ENCODE measurements at regions not wholly inside any gene's neighbourhood (a gene's known extent, or its start where the extent isn't known, plus 50 kb on each side); places are given as distances from the start of the nearest gene placed in this dataset.

GRCh38 chr20:19966840-19967239, 50.3 kb upstream of the NAA20 start:
- Histone ChIP-seq H3K27me3 (ENCODE audit: control insufficient read depth in 1 of 2, insufficient read depth in 2 of 2, low read length in 2 of 2) (no peaks in the 10 kb centered on the region), H4K20me1 (ENCODE audit: insufficient read depth, low read length) (no peaks in the 10 kb centered on the region), H3K9me3 (ENCODE audit: low read length) (no peaks in the 10 kb centered on the region), H3K9ac (ENCODE audit: insufficient read depth, low read depth, low read length) (no peak overlapping the region), H3K4me3 (replicated peaks in 1 of 3; ENCODE audit: insufficient read depth in 1 of 3, low read depth in 2 of 3, low read length in 3 of 3) (no peak overlapping the region), H2AFZ (ENCODE audit: low read length) (no peak overlapping the region), H3K27ac (ENCODE audit: extremely low read length, insufficient read depth, low read length) (no peak overlapping the region), H3K4me2 (ENCODE audit: low read depth, low read length) (no peak overlapping the region), H3K36me3 (replicated peaks in 1 of 2; ENCODE audit: control insufficient read depth in 1 of 2, insufficient read depth in 2 of 2, low read length in 2 of 2) (no peaks in the 10 kb centered on the region), H3K4me1 (ENCODE audit: insufficient read depth, low read length) (peaks cover 66% of the 10 kb centered on the region), H3K79me2 (ENCODE audit: insufficient read depth, low read length) (no peaks in the 10 kb centered on the region)
- POLR2A ChIA-PET, result interaction anchor here (1.1 kb wide), 1 partner anchor 18 kb away, joined by 3 read pairs; no protein-coding TSS in a partner anchor
- in situ Hi-C loops (cut with HindIII; ENCODE audit: extremely low pct_ligation_motif_present, low pct_unique_long_range_greater_than_20kb) (no loop called here), intact Hi-C loops (cut with micrococcal nuclease; ENCODE audit: unreplicated experiment) (no loop called here)
- CTCF ChIA-PET (ENCODE audit: low intra/inter-chr PET ratio, low total read pairs), result no interaction called here
- no peak for ATAC-seq
- WGBS (ENCODE audit: low lambda C conversion rate), result 25% methylated on average over 1 of the region's 1 CpG
- DNase-seq (ENCODE audit: low spot score), result no peak
- no TSS peak for BruUV-seq (replicated peaks)
- FAIRE-seq, result no peak
- TF ChIP-seq HIC2 (CRISPR knock-in tag; IDR thresholded peaks at IDR 0.05; ENCODE audit: low read depth) (no peak), SP4 (CRISPR knock-in tag; IDR thresholded peaks at IDR 0.05) (no peak), ARNT (IDR thresholded peaks at IDR 0.05) (no peak), ZNF292 (CRISPR knock-in tag; IDR thresholded peaks at IDR 0.05; ENCODE audit: borderline replicate concordance, low read depth) (peak; percentile 19; the same call in 1 of the 2 replicates), THYN1 (CRISPR knock-in tag; IDR thresholded peaks at IDR 0.05; ENCODE audit: borderline replicate concordance, low read depth) (no peak), SKI (IDR thresholded peaks at IDR 0.05; ENCODE audit: partially characterized antibody) (no peak), NFE2 (CRISPR knock-in tag; IDR thresholded peaks at IDR 0.05) (no peak), HNF1B (CRISPR knock-in tag; IDR thresholded peaks at IDR 0.05) (no peak), SAP130 (CRISPR knock-in tag; IDR thresholded peaks at IDR 0.05; ENCODE audit: low read depth) (0 out of 2 replicates have a peak, but pooled peaks have one; percentile 12), ZMYM3 (CRISPR knock-in tag; IDR thresholded peaks at IDR 0.05) (0 out of 2 replicates have a peak, but pooled peaks have one; percentile 14), TBX2 (CRISPR knock-in tag; IDR thresholded peaks at IDR 0.05; ENCODE audit: borderline replicate concordance) (peak; percentile 69), PCBP2 (optimal IDR thresholded peaks at IDR 0.05; ENCODE audit: low read depth, low read length, poor library complexity, severe bottlenecking) (no peak), ARNT2 (CRISPR knock-in tag; IDR thresholded peaks at IDR 0.05; ENCODE audit: low read depth) (no peak), RARA (CRISPR knock-in tag; IDR thresholded peaks at IDR 0.05) (0 out of 2 replicates have a peak, but pooled peaks have one; percentile 13), PATZ1 (CRISPR knock-in tag; IDR thresholded peaks at IDR 0.05) (no peak), KDM1A (CRISPR knock-in tag; IDR thresholded peaks at IDR 0.05) (no peak), NONO (IDR thresholded peaks at IDR 0.05) (no peak), NONO (CRISPR knock-in tag; conservative IDR thresholded peaks at IDR 0.05) (no peak), ZNF513 (CRISPR knock-in tag; conservative IDR thresholded peaks at IDR 0.05) (no peak), SP140L (CRISPR knock-in tag; IDR thresholded peaks at IDR 0.05; ENCODE audit: borderline replicate concordance) (no peak)

Data from HepG2 (cell line).